A673 (cell line): ENCODE measurements at regions not wholly inside any gene's neighbourhood (a gene's known extent, or its start where the extent isn't known, plus 50 kb on each side); places are given as distances from the start of the nearest gene placed in this dataset.

Experiments
- EZH2 ChIP-seq: fragments of 200-600 bp; sonication (generic); IDR thresholded peaks from 2 replicates; pipeline ENCODE4 v1.6.1; 2017; ENCODE audit warnings: borderline replicate concordance, low read depth, mild to moderate bottlenecking, mixed read lengths, antibody characterized with exemption, low read length; ENCODE audit not compliant: poor library complexity, severe bottlenecking
- TF ChIP-seq, protein P1 (sequence below): fragments of 300-800, 200-600 bp; sonication (generic); conservative IDR thresholded peaks from 2 replicates; pipeline ENCODE4 v1.5.1; 2017; ENCODE audit warnings: low read depth, mild to moderate bottlenecking, antibody characterized with exemption, low read length, moderate library complexity, mixed read lengths

DNA sequence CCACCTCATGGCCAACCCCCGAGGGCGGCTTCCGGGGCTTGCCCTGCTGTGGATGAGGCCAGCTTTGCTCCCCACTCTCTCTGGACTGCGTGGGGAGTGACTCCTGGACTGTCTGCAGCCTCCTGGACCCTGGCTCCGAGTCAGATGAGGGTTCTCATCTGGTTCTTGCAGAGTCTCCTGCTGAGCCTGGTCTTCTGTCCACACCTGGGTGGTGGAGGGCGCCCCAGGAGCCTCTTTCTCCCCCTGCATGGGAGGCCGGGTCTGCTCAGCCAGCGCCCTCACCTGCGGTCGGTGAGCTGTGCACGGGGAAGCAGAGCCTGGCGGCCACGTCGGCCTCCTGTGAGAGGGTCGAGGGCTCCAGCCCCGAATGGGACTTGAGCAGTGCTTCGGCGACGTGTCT, 78.3 kb downstream of the RTP5 start:
- no peak for TF ChIP-seq EZH2
- TF ChIP-seq, protein P1, sequence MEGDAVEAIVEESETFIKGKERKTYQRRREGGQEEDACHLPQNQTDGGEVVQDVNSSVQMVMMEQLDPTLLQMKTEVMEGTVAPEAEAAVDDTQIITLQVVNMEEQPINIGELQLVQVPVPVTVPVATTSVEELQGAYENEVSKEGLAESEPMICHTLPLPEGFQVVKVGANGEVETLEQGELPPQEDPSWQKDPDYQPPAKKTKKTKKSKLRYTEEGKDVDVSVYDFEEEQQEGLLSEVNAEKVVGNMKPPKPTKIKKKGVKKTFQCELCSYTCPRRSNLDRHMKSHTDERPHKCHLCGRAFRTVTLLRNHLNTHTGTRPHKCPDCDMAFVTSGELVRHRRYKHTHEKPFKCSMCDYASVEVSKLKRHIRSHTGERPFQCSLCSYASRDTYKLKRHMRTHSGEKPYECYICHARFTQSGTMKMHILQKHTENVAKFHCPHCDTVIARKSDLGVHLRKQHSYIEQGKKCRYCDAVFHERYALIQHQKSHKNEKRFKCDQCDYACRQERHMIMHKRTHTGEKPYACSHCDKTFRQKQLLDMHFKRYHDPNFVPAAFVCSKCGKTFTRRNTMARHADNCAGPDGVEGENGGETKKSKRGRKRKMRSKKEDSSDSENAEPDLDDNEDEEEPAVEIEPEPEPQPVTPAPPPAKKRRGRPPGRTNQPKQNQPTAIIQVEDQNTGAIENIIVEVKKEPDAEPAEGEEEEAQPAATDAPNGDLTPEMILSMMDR: no peak
